GM19372 (cell line): ENCODE measurements at regions not wholly inside any gene's neighbourhood (a gene's known extent, or its start where the extent isn't known, plus 50 kb on each side); places are given as distances from the start of the nearest gene placed in this dataset.

ENCODE experiments used
- ATAC-seq: cut with Tn5 transposase; IDR thresholded peaks from one replicate; pipeline ENCODE4 v1.9.1; 2021; ENCODE audit warnings: mild to moderate bottlenecking, low read depth, moderate library complexity; ENCODE audit not compliant: unreplicated experiment

GRCh38 chr2:76274676-76275075, 564.0 kb upstream of the GCFC2 start:
- no peak for ATAC-seq

- ATAC-seq = no peak
These were observed 563.4 kb upstream of the GCFC2 start for GRCh38 chr2:76274160-76274559.

- no peak for ATAC-seq
These were observed 559.5 kb upstream of the GCFC2 start for GRCh38 chr2:76270096-76270710.

- ATAC-seq = no peak
These were observed 558.3 kb upstream of the GCFC2 start for GRCh38 chr2:76268902-76269620.

- ATAC-seq = no peak
These were observed 557.8 kb upstream of the GCFC2 start for GRCh38 chr2:76268484-76268883.

DNA sequence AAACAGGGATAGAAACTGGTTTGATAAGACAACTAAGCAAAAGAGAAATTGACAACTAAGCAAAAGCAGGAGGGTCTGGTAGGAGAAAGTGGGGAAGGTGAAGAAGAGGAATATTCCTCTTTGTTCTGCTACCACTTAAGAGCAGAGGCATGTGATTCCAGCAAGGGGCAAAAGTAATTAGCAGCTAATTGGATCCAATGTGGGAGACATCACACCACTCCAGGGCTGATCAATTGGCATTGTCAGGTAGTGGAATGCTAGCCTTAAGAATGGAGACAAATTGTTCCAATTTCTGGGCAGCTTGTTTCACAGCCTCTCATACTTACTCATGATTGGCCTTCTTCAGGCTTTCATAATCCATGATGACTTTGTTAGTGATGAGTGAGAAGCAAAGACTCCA, 547.1 kb upstream of the GCFC2 start:
- no peak for ATAC-seq

DNA sequence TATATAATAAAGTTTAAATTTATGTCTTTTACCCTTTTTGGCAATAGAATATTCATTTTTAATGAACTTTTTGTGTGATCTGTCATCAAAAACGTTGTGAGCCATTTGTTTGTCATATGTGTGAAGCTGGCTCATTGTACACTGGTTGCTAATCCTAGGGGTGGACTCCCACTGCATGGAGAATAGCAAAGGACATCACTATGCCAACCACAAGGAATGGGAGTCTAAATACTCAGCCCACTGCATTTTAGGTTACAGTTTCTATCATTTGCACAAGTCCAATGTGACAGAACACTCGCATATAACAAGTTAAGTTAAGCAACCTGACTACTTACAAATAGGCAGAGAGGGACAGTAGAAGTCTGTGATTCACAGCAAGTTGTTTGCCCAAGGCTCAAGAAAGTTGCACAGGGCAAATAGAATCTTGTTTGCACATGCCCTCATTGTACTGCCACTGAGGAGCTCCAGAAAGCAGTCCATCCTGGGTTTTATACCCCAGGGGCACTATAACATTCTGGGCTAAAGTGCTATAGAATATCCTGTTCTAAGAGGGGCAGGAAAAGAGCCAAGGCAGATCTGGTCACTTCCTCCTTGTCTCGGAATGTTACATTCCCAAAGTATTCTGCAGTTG, 545.9 kb upstream of the GCFC2 start:
- ATAC-seq = no peak

DNA sequence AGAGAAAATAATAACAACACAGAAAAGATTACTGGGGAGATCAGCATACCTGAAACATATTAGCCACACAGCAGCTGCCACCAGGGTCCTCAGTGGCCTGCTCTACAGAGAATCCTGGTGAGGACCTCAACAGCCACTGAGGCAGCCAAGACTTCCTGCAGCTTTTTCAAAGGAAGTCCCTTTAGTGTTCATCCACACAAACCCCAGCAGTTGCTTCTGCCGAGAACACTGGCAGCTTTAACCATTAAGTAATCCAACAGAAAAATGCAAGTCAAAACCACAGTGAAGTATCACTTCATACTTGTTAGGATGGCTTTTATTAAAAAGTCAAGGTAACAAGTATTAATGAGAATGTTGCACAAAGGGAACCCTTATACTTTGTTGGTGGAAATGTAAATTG, 542.0 kb upstream of the GCFC2 start:
- no peak for ATAC-seq

- no peak for ATAC-seq
These were observed 540.6 kb upstream of the GCFC2 start for GRCh38 chr2:76251342-76251741.

DNA sequence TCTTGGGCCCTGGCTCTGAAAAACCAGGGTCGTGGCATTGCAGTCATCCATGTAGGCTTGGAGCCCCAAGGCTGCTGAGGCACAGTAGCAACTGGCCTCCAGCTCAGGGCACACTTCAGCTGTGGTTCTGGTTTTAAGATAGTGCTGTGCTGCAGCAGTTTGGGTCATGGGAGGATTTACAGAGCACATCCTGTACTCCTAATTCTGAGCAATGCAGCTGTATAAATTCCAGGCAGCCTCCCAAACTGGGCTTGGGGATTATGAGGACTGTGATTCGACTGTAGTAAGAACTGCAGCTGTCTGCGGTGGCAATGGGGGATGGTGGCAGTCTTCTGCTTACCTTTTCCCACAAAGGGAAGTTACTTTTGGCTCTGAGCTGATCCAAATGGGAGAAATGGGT, 536.3 kb upstream of the GCFC2 start:
- ATAC-seq = no peak

- no peak for ATAC-seq
These were observed 501.6 kb upstream of the GCFC2 start for GRCh38 chr2:76211991-76212985.

DNA sequence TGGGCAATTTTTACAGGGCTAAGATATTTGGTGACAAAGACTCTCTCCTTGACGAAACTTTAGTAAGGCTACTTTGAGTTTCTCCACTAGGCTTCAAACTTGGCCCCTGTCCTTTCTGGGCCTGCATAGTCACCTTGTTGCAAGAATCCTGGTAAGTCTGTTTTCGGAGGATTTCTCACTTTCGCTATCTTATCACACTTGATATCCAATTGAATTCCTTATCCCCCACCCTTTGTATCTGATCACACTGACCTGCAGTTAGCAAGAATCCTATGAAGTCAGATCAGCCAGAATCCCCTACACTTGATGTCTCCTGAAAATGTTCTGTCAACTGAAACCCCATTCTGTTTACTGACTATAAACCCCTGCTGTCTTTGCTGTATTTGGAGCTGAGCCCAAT, 499.8 kb upstream of the GCFC2 start:
- ATAC-seq = no peak

GRCh38 chr2:76204048-76204447, 493.3 kb upstream of the GCFC2 start:
- no peak for ATAC-seq

DNA sequence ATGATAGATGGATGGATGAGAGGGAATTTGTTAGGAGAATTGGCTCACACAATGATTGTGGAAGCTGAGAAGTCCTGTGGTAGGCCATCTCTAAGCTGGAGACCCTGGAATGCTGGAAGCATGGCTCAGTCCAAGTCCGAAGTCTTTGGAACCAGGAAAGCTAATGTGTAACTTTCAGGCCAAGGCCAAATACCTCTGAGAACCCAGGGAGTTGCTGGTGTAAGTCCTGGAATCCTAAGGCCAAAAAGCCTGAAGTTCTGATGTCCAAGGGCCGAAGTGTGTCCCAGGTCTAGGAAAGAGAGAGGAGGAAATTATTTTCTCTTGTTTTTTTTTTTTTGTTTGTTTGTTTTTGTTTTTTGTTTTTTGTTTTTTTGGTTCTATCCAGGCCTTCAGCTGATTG, 492.2 kb upstream of the GCFC2 start:
- ATAC-seq = no peak

DNA sequence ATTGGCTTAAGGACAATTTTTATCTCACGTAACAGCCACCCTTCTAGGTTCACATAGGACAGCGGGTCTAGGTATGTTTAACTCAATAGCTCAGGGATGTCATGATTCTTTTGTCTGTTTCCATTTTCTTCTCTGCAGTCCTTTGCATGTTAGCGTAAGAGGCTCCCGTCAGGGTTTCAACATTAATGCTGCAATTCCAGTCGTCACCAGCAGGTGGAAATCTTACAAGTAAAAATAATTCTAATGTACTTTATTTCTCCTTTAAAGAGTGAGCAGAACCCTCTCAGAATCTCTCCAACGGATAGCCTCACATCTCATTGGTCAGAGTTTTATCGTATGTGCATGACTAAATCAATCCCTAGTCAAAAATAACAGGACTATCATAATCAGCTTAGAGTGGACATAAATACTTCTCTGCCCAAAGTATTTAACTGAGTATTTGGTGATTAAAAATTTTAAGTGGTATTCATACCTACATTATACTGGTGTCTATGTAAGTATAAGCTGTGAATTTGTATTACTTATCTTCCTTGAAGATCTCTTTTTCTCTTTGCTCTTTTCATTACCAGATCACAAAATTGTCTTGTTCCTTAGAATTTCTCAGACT, 487.2 kb upstream of the GCFC2 start:
- ATAC-seq = no peak

GRCh38 chr2:76197428-76197827, 486.7 kb upstream of the GCFC2 start:
- ATAC-seq = no peak

- no peak for ATAC-seq
These were observed 483.5 kb upstream of the GCFC2 start for GRCh38 chr2:76194031-76194775.

DNA sequence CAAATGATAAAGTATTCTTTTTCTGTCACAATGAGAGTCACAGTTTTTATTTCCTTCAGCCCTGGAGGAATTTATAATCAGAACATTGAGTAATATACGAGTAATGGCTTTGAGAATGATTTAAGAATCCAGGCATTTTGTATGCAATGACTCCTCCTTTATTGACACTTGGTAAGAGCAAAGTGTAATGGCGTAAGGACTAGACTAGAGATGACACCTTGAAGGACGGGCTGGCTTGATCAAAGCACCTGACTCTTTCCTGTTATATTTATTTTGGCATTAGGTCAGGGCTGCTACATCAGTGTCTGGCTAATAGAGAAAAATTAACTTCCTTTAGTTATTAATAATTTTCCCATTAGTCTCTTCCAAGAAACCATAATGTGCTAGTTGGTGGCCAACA, 482.4 kb upstream of the GCFC2 start:
- ATAC-seq = no peak

- ATAC-seq = no peak
These were observed 477.8 kb upstream of the GCFC2 start for GRCh38 chr2:76188334-76189008.
